Neuron (in vitro differentiated cells): ENCODE measurements at regions not wholly inside any gene's neighbourhood (a gene's known extent, or its start where the extent isn't known, plus 50 kb on each side); places are given as distances from the start of the nearest gene placed in this dataset.
"Not testable (repeated sequence)": the region's sequence is repeated elsewhere in the genome, so short reads cannot be mapped to it uniquely, and the experiment has no call there.

ENCODE experiments used
- H2AFZ ChIP-seq: one replicate; pipeline ENCODE4 v1.6.1; 2013; ENCODE audit warnings: low read depth, mild to moderate bottlenecking, inconsistent platforms, low read length, moderate library complexity
- H3K27me3 ChIP-seq: one replicate; pipeline ENCODE4 v1.6.1; 2013; ENCODE audit warnings: low read length; ENCODE audit not compliant: insufficient read depth
- H3K36me3 ChIP-seq: one replicate; pipeline ENCODE4 v1.6.1; 2013; ENCODE audit warnings: low read length; ENCODE audit not compliant: insufficient read depth
- H3K4me1 ChIP-seq: one replicate; pipeline ENCODE4 v1.6.1; 2013; ENCODE audit warnings: low read length; ENCODE audit not compliant: insufficient read depth
- H3K4me3 ChIP-seq: 2 replicates; pipeline ENCODE4 v1.5.1; 2013; ENCODE audit warnings: mild to moderate bottlenecking, low read length, moderate library complexity
- H3K9me3 ChIP-seq: one replicate; pipeline ENCODE4 v1.6.1; 2013; ENCODE audit warnings: low read length

DNA sequence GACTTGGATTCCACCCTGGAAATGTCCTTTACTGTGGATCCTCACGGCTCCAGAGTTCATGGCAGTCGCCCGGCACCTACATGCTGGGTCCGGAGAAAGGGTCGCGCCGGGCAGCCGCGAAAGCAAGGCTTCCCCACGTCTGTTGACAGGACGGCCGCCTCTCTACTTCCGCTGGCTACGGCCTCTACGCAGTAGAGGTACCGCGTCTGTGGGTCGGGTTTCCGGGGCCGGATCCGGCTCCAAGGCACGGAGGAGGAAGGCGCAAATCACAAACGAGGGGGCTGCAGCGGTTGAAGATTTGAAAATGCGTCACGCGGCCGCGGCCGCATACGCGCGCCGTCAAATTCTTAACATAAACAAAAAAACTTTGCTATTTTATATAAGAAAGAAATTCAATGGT lies 649.6 kb downstream of the REEP3 start:
- Histone ChIP-seq H3K4me1 (no peaks in the 10 kb centered on the region), H3K27me3 (no peaks in the 10 kb centered on the region), H3K4me3 (no peak overlapping the region), H2AFZ (no peak overlapping the region), H3K9me3 (no peaks in the 10 kb centered on the region), H3K36me3 (no peaks in the 10 kb centered on the region)

DNA sequence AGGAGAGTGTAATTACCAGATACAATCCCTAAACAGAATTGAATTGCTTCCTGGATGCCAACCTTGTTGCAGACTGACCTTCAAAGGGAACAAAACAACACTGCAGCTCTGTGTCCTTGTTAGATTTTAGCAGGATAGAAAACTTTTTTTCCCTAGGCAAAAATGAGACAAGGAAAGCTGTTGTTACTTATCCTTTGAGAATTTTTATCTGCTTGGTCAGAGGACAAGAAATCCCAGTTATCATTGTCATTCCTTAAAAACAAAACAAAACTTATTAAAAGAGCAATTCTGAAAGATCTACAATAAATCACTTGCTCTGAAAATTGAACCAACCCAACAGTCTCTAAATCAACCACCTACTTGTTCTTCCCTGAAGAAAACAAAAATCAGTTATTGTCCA lies 652.6 kb downstream of the REEP3 start:
- Histone ChIP-seq H3K9me3 (no peaks in the 10 kb centered on the region), H3K4me1 (no peaks in the 10 kb centered on the region), H3K36me3 (no peaks in the 10 kb centered on the region), H3K27me3 (no peaks in the 10 kb centered on the region), H3K4me3 (no peak overlapping the region), H2AFZ (no peak overlapping the region)

DNA sequence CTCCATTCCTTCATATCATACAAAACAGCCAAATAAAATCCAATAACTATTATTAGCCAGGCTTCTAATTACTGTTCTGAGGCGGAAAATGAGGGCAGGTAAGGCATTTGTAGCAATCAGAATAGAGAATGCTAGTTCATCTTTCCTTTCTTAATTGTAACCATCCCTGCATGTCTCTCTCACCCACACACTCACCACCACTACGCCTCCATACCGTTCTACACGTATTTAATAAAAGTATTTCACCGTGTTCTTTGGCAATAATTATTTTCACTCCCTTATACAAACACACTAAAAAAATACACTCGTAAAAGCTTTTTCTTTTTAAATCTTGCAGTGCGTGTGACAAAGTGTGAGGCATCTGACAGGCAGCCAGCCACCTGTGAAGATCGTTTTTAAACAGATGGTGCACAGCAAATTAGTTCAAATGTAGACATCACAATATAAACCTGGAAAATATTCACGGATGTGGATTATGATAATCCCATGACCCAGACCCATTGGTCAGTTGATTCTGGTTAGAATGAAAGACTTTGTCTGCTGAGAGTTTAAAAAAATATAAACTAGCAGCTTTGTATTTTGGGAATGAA lies 653.6 kb downstream of the REEP3 start:
- Histone ChIP-seq H3K9me3 (no peaks in the 10 kb centered on the region), H3K36me3 (no peaks in the 10 kb centered on the region), H2AFZ (no peak overlapping the region), H3K27me3 (no peaks in the 10 kb centered on the region), H3K4me1 (no peaks in the 10 kb centered on the region), H3K4me3 (no peak overlapping the region)

DNA sequence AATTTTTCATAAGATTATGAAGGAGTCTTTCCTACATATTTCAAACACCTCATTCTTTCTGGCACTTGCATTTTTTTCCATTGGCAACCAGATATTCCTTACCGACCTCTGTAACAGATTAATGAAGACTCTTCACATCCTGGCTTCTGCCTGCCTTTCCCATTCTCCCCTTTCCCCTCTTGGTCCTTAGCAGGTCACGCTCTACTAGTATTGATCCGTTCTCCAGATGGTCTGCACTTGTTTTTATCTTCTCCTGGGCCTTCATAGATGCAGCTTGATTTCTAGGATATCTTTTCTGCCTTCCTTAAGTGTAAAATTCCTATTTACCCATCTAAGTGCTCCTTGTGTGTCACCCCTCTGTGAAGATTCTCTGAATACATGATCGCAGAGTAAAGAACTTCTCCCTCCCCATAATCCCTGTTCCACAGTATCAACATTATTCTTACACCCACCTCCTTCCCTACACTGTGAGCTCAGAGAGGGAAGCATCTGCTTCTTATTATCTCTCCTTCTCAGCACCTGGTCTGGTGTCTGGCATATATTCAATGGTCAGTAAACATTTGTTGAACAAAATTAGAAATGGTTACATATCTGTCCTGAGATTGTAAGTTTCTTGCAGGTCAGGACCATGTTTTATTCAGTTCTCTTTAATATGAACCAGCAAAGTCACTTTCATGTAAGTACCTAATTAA lies 654.2 kb downstream of the REEP3 start:
- Histone ChIP-seq H3K9me3 (no peaks in the 10 kb centered on the region), H2AFZ (no peak overlapping the region), H3K4me1 (no peaks in the 10 kb centered on the region), H3K4me3 (no peak overlapping the region), H3K27me3 (no peaks in the 10 kb centered on the region), H3K36me3 (no peaks in the 10 kb centered on the region)

DNA sequence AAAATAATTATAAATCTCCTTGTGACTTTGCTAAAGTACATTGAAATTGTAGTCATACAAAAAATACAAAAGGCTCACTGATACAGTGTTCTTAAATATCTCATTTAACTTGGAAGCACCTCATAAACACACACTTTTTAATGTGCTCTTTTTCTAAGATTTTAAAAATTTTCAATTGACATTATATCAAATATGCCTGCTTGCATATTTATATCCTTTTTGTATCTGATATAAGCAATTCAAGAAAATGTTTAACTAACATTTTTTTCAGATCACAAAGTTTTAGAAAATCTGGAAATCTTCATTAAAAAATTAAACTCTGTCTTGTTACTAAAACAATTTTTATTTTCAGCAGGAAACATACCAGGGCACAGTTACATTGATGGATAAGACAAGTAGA lies 661.5 kb downstream of the REEP3 start:
- no peaks in the 10 kb centered on the region for H3K9me3 ChIP-seq
- no peaks in the 10 kb centered on the region for H3K4me1 ChIP-seq
- H2AFZ ChIP-seq = no peak overlapping the region
- no peaks in the 10 kb centered on the region for H3K27me3 ChIP-seq
- H3K4me3 ChIP-seq = no peak overlapping the region
- no peaks in the 10 kb centered on the region for H3K36me3 ChIP-seq

DNA sequence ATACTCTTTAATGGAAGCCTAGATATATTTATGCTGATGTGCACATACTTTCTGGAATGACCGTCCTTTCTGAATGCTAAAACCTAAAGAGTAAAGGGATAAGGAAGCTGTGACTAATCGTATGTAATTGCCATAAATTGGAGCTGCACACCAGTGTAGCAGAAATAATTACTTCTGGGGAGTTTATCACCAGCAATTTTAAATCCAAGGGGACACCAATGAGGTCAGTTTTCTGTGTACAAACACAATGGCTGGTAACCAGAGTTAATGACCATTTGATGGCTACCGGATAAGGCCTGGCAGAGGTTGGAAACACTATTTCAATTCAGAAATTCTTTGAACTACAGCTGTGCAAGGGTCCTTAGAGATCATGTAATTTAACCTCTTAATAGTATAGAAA lies 670.1 kb downstream of the REEP3 start:
- no peaks in the 10 kb centered on the region for H3K9me3 ChIP-seq
- no peaks in the 10 kb centered on the region for H3K4me1 ChIP-seq
- H3K36me3 ChIP-seq = no peaks in the 10 kb centered on the region
- no peaks in the 10 kb centered on the region for H3K27me3 ChIP-seq
- H3K4me3 ChIP-seq = no peak overlapping the region
- no peak overlapping the region for H2AFZ ChIP-seq

DNA sequence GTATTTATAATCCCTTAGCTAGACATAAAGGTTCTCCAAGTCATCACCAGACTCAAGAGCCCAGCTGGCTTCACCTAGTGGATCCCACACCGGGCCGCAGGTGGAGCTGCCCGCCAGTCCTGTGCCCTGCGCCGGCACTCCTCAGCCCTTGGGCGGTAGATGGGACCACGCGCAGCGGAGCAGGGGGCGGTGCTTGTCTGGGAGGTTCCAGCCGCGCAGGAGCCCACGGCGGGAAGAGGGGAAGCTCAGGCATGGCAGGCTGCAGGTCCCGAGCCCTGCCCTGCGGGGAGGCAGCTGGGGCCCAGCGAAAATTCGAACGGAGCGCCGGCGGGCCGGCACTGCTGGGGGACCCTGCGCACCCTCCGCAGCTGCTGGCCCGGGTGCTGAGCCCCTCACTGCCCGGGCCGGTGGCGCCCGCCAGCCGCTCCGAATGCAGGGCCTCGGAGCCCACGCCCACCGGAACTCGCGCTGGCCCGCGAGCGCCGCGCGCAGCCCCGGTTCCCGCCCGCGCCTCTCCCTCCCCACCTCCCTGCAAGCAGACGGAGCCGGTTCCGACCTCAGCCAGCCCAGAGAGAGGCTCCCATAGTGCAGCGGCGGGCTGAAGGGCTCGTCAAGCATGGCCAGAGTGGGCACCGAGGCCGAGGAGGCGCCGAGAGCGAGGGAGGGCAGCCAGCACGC lies 675.6 kb downstream of the REEP3 start:
- Histone ChIP-seq H3K27me3 (no peaks in the 10 kb centered on the region), H3K4me3 (no peak overlapping the region), H3K4me1 (no peaks in the 10 kb centered on the region), H2AFZ (no peak overlapping the region), H3K36me3 (no peaks in the 10 kb centered on the region), H3K9me3 (no peaks in the 10 kb centered on the region)

DNA sequence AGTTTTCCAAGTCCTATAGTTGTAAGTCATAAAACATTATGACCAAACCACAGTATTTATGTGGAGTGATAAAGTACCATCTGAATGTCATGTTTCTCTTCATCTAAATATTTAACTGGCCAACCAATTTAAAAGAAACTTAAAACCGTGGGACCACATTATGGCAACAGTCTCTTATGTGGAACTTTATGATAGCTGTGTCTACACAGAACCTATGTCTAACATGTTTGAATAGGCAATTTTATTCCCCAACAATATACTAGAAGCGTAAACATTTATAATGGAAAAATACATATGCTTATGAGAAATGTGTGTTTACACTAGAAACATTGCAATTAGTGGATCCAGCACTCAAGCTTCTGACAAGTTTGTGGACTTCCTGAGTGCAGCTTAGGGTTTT lies 680.7 kb downstream of the REEP3 start:
- H3K27me3 ChIP-seq = no peaks in the 10 kb centered on the region
- H3K9me3 ChIP-seq = no peaks in the 10 kb centered on the region
- no peaks in the 10 kb centered on the region for H3K36me3 ChIP-seq
- H2AFZ ChIP-seq = no peak overlapping the region
- H3K4me3 ChIP-seq = no peak overlapping the region
- no peaks in the 10 kb centered on the region for H3K4me1 ChIP-seq

DNA sequence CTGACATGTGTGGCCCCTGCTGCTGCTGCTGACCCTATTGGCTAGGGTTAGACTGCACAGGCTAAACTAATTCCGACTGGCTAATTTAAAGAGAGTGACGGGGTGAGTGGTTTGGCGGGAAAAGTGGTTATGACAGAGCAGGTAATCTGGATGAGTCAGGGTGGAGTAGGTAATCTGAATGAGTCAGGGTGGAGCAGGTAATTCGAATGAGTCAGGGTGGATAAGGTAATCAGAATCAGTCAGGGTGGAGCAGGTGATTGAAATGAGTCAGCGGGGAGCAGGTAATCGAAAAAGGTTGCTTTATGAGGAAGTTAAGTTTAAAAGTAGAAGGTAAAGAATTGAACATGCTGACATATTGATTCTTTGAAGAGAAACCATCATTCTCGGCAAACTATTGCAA lies 683.3 kb downstream of the REEP3 start:
- not testable (repeated sequence) for H3K36me3 ChIP-seq, H3K4me3 ChIP-seq, H3K4me1 ChIP-seq, H3K27me3 ChIP-seq, H2AFZ ChIP-seq, H3K9me3 ChIP-seq

DNA sequence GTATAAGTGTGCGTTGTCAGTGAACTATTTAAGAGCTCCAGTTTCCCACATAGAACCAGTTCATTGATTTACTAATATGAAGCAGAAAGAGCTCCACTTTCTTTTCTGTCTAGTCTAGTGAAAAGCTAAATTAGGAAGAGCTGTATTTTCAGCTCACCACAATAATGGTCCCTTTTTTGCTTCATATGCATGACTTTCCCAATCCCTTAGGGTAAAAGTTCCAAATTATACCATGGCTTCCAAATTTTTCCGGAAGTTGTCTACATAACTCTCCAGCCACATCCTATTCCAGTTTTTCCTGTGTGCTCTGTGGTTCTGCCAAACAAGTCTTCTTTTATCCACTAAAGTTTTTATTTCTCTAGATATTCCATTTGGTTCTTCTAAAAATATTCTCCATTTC lies 685.2 kb downstream of the REEP3 start:
- Histone ChIP-seq H3K36me3 (no peaks in the 10 kb centered on the region), H3K4me1 (no peaks in the 10 kb centered on the region), H3K9me3 (no peaks in the 10 kb centered on the region), H3K27me3 (no peaks in the 10 kb centered on the region), H2AFZ (no peak overlapping the region), H3K4me3 (no peak overlapping the region)

DNA sequence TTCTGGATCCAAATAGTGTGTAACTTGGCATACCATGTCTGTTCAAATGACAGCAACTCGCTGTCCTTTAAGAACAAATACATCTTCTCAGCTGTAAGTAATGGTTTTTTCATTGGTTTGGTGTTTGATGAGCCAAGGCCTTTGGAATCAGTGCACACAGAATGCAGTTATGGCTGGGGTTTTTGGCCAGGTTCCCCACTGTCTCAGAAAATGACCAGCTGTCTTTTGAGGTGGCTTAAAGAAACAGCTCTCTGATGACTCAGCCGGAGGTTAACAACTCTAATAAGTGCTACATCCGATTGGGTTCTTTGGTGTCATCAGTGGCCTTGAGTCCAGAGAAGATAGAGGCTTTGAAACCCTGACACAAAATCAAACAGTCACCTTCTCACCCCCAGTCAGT lies 688.4 kb downstream of the REEP3 start:
- H3K27me3 ChIP-seq = no peaks in the 10 kb centered on the region
- no peak overlapping the region for H2AFZ ChIP-seq
- H3K9me3 ChIP-seq = no peaks in the 10 kb centered on the region

DNA sequence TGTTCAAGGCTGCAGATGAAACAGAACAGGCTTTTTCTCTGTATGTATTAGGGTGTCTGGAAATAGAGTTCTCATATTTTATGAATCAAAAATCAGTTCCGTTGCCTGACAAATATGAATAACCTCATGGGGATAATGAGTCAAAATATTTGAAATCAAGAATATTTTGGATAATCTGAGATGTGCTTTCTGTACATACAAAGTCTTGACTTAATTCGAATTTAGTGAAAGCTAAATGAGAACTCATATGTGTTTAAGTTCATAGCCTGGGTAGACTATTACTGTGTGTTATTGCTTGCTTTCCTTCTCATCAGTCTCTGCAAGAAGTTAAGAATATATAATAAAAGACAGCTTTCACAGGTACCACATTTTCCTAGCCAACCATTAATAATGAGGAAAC lies 689.0 kb downstream of the REEP3 start:
- no peak overlapping the region for H2AFZ ChIP-seq
- no peaks in the 10 kb centered on the region for H3K4me1 ChIP-seq
- no peak overlapping the region for H3K4me3 ChIP-seq
- H3K9me3 ChIP-seq = no peaks in the 10 kb centered on the region
- H3K27me3 ChIP-seq = no peaks in the 10 kb centered on the region
- no peaks in the 10 kb centered on the region for H3K36me3 ChIP-seq

More for the DNA sequence above, 688.4 kb downstream of the REEP3 start:
- H3K36me3 ChIP-seq = no peaks in the 10 kb centered on the region
- no peaks in the 10 kb centered on the region for H3K4me1 ChIP-seq
- H3K4me3 ChIP-seq = no peak overlapping the region

DNA sequence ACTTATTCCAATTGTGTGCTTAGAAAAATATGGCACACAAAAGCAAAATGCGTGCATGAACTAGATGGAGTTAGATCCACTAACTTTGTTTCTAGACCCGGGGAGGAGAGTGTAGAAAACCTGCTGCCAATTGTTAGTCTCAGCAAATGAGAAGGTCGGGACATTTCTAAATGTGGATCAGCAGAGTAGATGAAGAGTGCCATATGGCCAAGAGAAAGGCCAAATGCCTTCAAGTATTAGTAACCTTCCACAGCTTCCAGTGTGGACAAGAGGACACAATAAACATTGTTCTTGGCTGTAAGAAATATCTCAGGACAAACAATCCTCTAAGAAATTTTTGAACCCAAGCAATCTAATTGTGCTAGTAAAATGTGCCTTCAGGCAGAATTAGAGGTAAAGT lies 690.3 kb downstream of the REEP3 start:
- Histone ChIP-seq H3K9me3 (no peaks in the 10 kb centered on the region), H3K4me3 (no peak overlapping the region), H2AFZ (no peak overlapping the region), H3K27me3 (no peaks in the 10 kb centered on the region), H3K4me1 (no peaks in the 10 kb centered on the region), H3K36me3 (no peaks in the 10 kb centered on the region)
